Mesenchymal stem cell (in vitro differentiated cells and primary cell): ENCODE measurements at regions not wholly inside any gene's neighbourhood (a gene's known extent, or its start where the extent isn't known, plus 50 kb on each side); places are given as distances from the start of the nearest gene placed in this dataset.

Experiments used
- DNase-seq: peaks from one replicate; pipeline ENCODE4 v3.0.0-alpha.2; 2013
- H2AFZ ChIP-seq: one replicate; pipeline ENCODE4 v1.6.1; 2013; ENCODE audit warnings: low read depth, mild to moderate bottlenecking, control low read depth, inconsistent platforms, low read length, moderate library complexity
- H2AK5ac ChIP-seq: 2 replicates; pipeline ENCODE4 v1.6.1; 2013; ENCODE audit warnings: low read length, moderate library complexity, mild to moderate bottlenecking, inconsistent platforms; ENCODE audit not compliant: severe bottlenecking
- H2BK120ac ChIP-seq: one replicate; pipeline ENCODE4 v1.6.1; 2013; ENCODE audit warnings: low read depth, mild to moderate bottlenecking, inconsistent platforms, low read length, moderate library complexity
- H2BK12ac ChIP-seq, 2 experiments: one replicate each; pipeline ENCODE4 v1.6.1; 2013; ENCODE audit warnings: inconsistent platforms in 2 of 2, low read length in 2 of 2, mild to moderate bottlenecking in 2 of 2, moderate library complexity in 2 of 2, control low read depth in 1 of 2
- H2BK15ac ChIP-seq: one replicate; pipeline ENCODE4 v1.6.1; 2013; ENCODE audit warnings: mild to moderate bottlenecking, low read depth, inconsistent platforms; ENCODE audit not compliant: poor library complexity, severe bottlenecking
- H2BK5ac ChIP-seq: 2 replicates; pipeline ENCODE4 v1.6.1; 2013; ENCODE audit warnings: low read depth, mild to moderate bottlenecking, low read length, control low read depth, inconsistent platforms; ENCODE audit not compliant: poor library complexity, severe bottlenecking
- H3K14ac ChIP-seq, 2 experiments: one replicate each; pipeline ENCODE4 v1.6.1; 2013; ENCODE audit warnings: inconsistent platforms in 2 of 2, low read length in 2 of 2, control low read depth in 1 of 2, mild to moderate bottlenecking in 1 of 2, moderate library complexity in 1 of 2
- H3K18ac ChIP-seq, 2 experiments: one replicate each; pipeline ENCODE4 v1.6.1; 2013; ENCODE audit warnings: inconsistent platforms in 2 of 2, low read length in 2 of 2, control low read depth in 1 of 2, low read depth in 1 of 2, mild to moderate bottlenecking in 1 of 2
- H3K23ac ChIP-seq, 2 experiments: one replicate each; pipeline ENCODE4 v1.6.1; 2013; ENCODE audit warnings: inconsistent platforms in 2 of 2, low read length in 2 of 2, mild to moderate bottlenecking in 2 of 2, moderate library complexity in 2 of 2, control low read depth in 1 of 2
- H3K27ac ChIP-seq: 2 replicates; pipeline ENCODE4 v1.5.1; 2013; ENCODE audit warnings: mild to moderate bottlenecking, moderate library complexity, low read length, control low read depth, inconsistent platforms; ENCODE audit not compliant: poor library complexity, severe bottlenecking
- H3K27me3 ChIP-seq, 2 experiments: 2 replicates each; pipeline versions ENCODE4 v1.6.1 to v1.7.0; 2013; ENCODE audit warnings: low read length in 2 of 2, mild to moderate bottlenecking in 2 of 2, moderate library complexity in 2 of 2, control low read depth in 1 of 2, inconsistent platforms in 1 of 2; ENCODE audit not compliant: control insufficient read depth in 1 of 2, insufficient read depth in 1 of 2
- H3K36me3 ChIP-seq, 2 experiments: 2 replicates each; pipeline versions ENCODE4 v1.6.1 to v1.7.0; 2013; ENCODE audit warnings: low read length in 2 of 2, control low read depth in 1 of 2, inconsistent platforms in 1 of 2, low read depth in 1 of 2, mild to moderate bottlenecking in 1 of 2; ENCODE audit not compliant: insufficient read depth in 2 of 2, control insufficient read depth in 1 of 2
- H3K4ac ChIP-seq, 2 experiments: one replicate each; pipeline ENCODE4 v1.6.1; 2013; ENCODE audit warnings: inconsistent platforms in 2 of 2, low read length in 2 of 2, mild to moderate bottlenecking in 2 of 2, moderate library complexity in 2 of 2, control low read depth in 1 of 2, low read depth in 1 of 2
- H3K4me1 ChIP-seq: 2 replicates; pipeline ENCODE4 v1.6.1; 2013; ENCODE audit warnings: low read depth, low read length, control low read depth; ENCODE audit not compliant: control insufficient read depth, insufficient read depth
- H3K4me2 ChIP-seq: 2 replicates; pipeline ENCODE4 v1.6.1; 2013; ENCODE audit warnings: low read length, mild to moderate bottlenecking, inconsistent platforms; ENCODE audit not compliant: poor library complexity, severe bottlenecking
- H3K4me3 ChIP-seq, 2 experiments: 2 replicates each; pipeline versions ENCODE4 v1.5.1 to v1.7.0; 2013; ENCODE audit warnings: low read length in 2 of 2, mild to moderate bottlenecking in 2 of 2, control low read depth in 1 of 2, low read depth in 1 of 2; ENCODE audit not compliant: insufficient read depth in 1 of 2
- H3K79me1 ChIP-seq: replicated peaks from 2 replicates; pipeline ENCODE4 v1.6.1; 2013; ENCODE audit warnings: mild to moderate bottlenecking, control low read depth, low read length, inconsistent platforms; ENCODE audit not compliant: poor library complexity, severe bottlenecking
- H3K9ac ChIP-seq: 2 replicates; pipeline ENCODE4 v1.7.0; 2013; ENCODE audit warnings: mild to moderate bottlenecking, low read length, moderate library complexity
- H3K9me3 ChIP-seq: 2 replicates; pipeline ENCODE4 v1.7.0; 2013; ENCODE audit warnings: mild to moderate bottlenecking, low read length; ENCODE audit not compliant: control insufficient read depth
- H4K8ac ChIP-seq: one replicate; pipeline ENCODE4 v1.6.1; 2013; ENCODE audit warnings: inconsistent platforms, mild to moderate bottlenecking, low read length, moderate library complexity
- H4K91ac ChIP-seq: one replicate; pipeline ENCODE4 v1.6.1; 2013; ENCODE audit warnings: mild to moderate bottlenecking, low read length, inconsistent platforms
- WGBS: methylation state at CpG from one replicate; pipeline ENCODE4 v1.1.7; 2013; ENCODE audit warnings: mixed read lengths; 5-methylcytosine and 5-hydroxymethylcytosine counted together

DNA sequence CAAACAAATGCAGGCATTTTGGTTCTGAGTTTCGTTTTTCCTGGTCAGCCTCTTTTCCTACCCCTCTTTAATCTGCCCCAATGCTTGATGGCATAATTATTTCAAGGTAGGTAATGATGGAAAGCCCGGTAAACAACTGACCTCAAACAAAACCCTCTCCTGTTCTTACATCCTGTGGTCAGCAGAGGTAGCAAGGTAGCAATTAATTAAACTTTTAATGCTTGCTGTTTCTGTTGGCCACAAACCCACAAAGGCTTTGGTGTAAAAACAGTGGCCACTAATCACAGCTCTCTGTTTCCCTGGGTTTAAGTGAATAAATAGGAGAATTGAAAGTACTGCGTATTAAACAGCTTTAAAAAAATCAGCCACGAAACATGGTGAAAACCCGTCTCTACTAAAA, 261.5 kb upstream of the SOX4 start:
- H2AK5ac ChIP-seq: no peak overlapping the region
- H2BK120ac ChIP-seq: no peak overlapping the region
- H3K27me3 ChIP-seq: no peaks in the 10 kb centered on the region
- no peaks in the 10 kb centered on the region for H3K4me1 ChIP-seq
- no peak overlapping the region for H2BK12ac ChIP-seq
- H3K9ac ChIP-seq: no peak overlapping the region
- no peak overlapping the region for H3K14ac ChIP-seq
- H2AFZ ChIP-seq: no peak overlapping the region
- no peak overlapping the region for H3K4me2 ChIP-seq
- H3K4ac ChIP-seq: no peak overlapping the region
- no peak for DNase-seq
- no peak overlapping the region for H3K18ac ChIP-seq
- H3K36me3 ChIP-seq: no peaks in the 10 kb centered on the region
- H4K8ac ChIP-seq: no peak overlapping the region
- no peaks in the 10 kb centered on the region for H3K9me3 ChIP-seq
- H3K27ac ChIP-seq: no peak overlapping the region
- H3K79me1 ChIP-seq: no peaks in the 10 kb centered on the region
- no peak overlapping the region for H2BK15ac ChIP-seq
- no peak overlapping the region for H3K4me3 ChIP-seq
- no peak overlapping the region for H3K23ac ChIP-seq
- H2BK5ac ChIP-seq: no peak overlapping the region
- H4K91ac ChIP-seq: no peak overlapping the region
- over 99% methylated on average over 4 of the region's 5 CpGs for WGBS

DNA sequence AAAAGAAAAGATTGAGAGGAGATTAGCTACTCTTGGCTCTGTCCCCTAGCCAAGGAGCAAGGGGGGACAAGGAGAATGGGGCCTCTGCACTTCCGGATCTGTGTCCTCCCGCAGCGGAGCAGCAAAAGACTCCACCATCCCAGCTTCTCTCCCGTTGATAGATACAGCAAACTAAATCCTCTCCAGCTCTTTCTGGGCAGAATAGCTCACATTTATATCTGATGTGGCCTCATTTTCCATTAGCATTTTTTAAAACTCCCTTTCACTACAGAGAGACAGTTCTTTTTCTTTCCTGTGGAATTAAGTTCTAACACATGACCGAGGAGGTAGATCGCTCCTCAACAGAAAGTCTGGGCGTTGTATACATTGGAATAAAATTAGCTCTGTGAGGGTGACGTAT, 260.9 kb upstream of the SOX4 start:
- Histone ChIP-seq H3K4ac (no peak overlapping the region), H2BK120ac (no peak overlapping the region), H3K4me2 (no peak overlapping the region), H3K14ac (no peak overlapping the region), H4K8ac (no peak overlapping the region), H4K91ac (no peak overlapping the region), H2AFZ (no peak overlapping the region), H3K27ac (no peak overlapping the region), H3K4me3 (no peak overlapping the region), H3K79me1 (no peaks in the 10 kb centered on the region), H3K23ac (no peak overlapping the region), H2BK12ac (no peak overlapping the region), H2BK5ac (no peak overlapping the region), H2BK15ac (no peak overlapping the region), H3K9ac (no peak overlapping the region), H2AK5ac (no peak overlapping the region), H3K18ac (no peak overlapping the region), H3K4me1 (no peaks in the 10 kb centered on the region), H3K27me3 (no peaks in the 10 kb centered on the region), H3K36me3 (no peaks in the 10 kb centered on the region), H3K9me3 (no peaks in the 10 kb centered on the region)
- 98% methylated on average over 8 of the region's 8 CpGs for WGBS
- DNase-seq: no peak

DNA sequence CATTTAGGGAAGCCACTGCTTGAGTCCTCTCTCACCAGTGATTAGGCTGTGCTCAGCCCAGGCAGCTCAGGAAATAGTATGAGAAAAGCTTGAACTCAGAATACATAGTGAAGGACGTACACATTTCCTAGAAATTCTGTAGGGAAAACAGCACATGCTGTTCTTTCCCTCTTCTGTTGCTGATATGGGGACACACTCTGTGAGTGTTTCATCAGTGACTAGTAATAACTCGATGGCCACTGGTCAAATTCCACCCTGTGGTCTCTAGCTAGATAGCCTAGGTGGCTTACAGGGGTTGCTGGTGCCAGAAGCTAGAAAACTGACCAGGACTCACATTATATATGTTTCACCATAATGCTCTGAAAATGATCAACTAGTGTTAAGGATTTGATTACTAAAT, 259.8 kb upstream of the SOX4 start:
- H3K14ac ChIP-seq: no peak overlapping the region
- H3K79me1 ChIP-seq: no peaks in the 10 kb centered on the region
- no peak overlapping the region for H3K27ac ChIP-seq
- H2BK12ac ChIP-seq: no peak overlapping the region
- H2AFZ ChIP-seq: no peak overlapping the region
- H3K23ac ChIP-seq: no peak overlapping the region
- no peak overlapping the region for H2AK5ac ChIP-seq
- H3K9ac ChIP-seq: no peak overlapping the region
- no peak overlapping the region for H4K8ac ChIP-seq
- H3K4ac ChIP-seq: no peak overlapping the region
- WGBS: 86% methylated on average over 2 of the region's 2 CpGs
- H3K18ac ChIP-seq: no peak overlapping the region
- no peak overlapping the region for H2BK120ac ChIP-seq
- no peak overlapping the region for H2BK5ac ChIP-seq
- H4K91ac ChIP-seq: no peak overlapping the region
- DNase-seq: no peak
- H3K4me2 ChIP-seq: no peak overlapping the region
- no peaks in the 10 kb centered on the region for H3K9me3 ChIP-seq
- H3K36me3 ChIP-seq: no peaks in the 10 kb centered on the region
- H3K4me3 ChIP-seq: no peak overlapping the region
- H3K27me3 ChIP-seq: no peaks in the 10 kb centered on the region
- H3K4me1 ChIP-seq: no peaks in the 10 kb centered on the region
- H2BK15ac ChIP-seq: no peak overlapping the region

DNA sequence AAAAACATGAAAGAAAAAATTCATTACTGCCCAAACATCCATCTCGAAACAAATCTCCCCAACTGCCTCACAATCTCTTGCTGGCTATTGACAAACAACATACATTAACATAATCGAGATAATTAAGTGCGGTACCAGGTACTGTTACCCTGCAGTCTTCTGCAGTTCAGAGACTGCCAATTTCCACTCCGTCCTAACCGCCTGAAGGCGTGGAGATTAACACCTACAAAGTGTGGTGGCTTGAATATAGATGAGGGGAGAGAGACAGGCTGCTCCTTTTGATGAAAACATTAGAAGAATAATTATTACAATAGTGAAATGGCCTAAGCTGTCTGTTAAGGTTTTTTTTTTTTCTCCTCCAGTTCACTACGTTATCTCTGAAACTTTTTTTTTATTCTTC, 258.9 kb upstream of the SOX4 start:
- no peaks in the 10 kb centered on the region for H3K27me3 ChIP-seq
- H3K14ac ChIP-seq: no peak overlapping the region
- H3K4me1 ChIP-seq: no peaks in the 10 kb centered on the region
- WGBS: 95% methylated on average over 6 of the region's 7 CpGs
- H3K9ac ChIP-seq: no peak overlapping the region
- H3K27ac ChIP-seq: no peak overlapping the region
- H3K9me3 ChIP-seq: no peaks in the 10 kb centered on the region
- no peak overlapping the region for H3K23ac ChIP-seq
- no peak overlapping the region for H3K4ac ChIP-seq
- H2BK12ac ChIP-seq: no peak overlapping the region
- no peak overlapping the region for H4K91ac ChIP-seq
- no peak overlapping the region for H2BK5ac ChIP-seq
- no peak overlapping the region for H2AK5ac ChIP-seq
- H4K8ac ChIP-seq: no peak overlapping the region
- H3K4me2 ChIP-seq: no peak overlapping the region
- H2AFZ ChIP-seq: no peak overlapping the region
- H3K18ac ChIP-seq: no peak overlapping the region
- no peak overlapping the region for H2BK120ac ChIP-seq
- H3K79me1 ChIP-seq: no peaks in the 10 kb centered on the region
- H3K36me3 ChIP-seq: no peaks in the 10 kb centered on the region
- DNase-seq: no peak
- no peak overlapping the region for H3K4me3 ChIP-seq
- H2BK15ac ChIP-seq: no peak overlapping the region
